LNCaP clone FGC (cell line): ENCODE measurements at regions not wholly inside any gene's neighbourhood (a gene's known extent, or its start where the extent isn't known, plus 50 kb on each side); places are given as distances from the start of the nearest gene placed in this dataset.

Source experiments
- DNase-seq: peaks from one replicate; pipeline ENCODE4 v3.0.0-alpha.2; 2011; ENCODE audit warnings: low read depth
- H3K4me3 ChIP-seq: 2 replicates; pipeline ENCODE4 v1.5.1; 2011; ENCODE audit warnings: mild to moderate bottlenecking, low read depth, low read length, control low read depth
- CTCF ChIP-seq: IDR thresholded peaks from 2 replicates; pipeline ENCODE4 v1.5.1; 2012; ENCODE audit warnings: mild to moderate bottlenecking; ENCODE audit not compliant: control insufficient read depth, insufficient read depth; ENCODE audit errors: extremely low read depth

DNA sequence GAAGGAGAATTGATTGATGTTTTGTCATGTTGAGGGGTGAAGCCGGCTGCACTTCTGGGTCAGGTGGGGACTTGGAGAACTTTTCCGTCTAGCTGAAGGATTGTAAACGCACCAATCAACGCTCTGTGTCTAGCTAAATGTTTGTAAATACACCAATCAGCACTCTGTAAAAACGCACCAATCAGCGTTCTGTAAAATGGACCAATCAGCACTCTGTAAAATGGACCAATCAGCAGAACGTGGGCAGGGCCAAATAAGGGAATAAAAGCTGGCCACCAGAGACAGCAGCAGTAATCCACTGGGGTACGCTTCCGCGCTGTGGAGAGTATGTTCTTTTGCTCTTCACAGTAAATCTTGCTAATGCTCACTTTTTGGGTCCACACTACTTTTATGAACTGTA is 384.1 kb downstream of the FOXG1 start:
- no peak overlapping the region for H3K4me3 ChIP-seq
- DNase-seq = no peak

DNA sequence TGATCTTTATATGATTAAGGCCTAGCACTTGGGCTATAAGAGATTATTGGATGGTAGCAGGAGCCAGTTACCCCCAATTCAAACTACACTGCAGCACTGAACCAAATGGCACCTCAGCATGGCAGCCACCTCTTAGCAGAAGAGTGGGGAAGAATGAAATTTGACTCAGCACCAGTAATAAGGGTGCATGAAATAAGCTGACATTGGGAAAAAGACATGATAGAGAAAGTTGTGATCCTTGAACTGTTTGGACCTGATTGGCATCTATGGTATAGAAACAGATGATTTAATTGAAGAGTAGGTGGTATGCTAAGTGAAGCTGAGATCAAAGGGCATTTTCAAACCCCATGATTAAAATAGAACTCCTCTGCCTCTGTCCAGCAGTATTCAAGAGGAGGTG is 389.5 kb downstream of the FOXG1 start:
- H3K4me3 ChIP-seq = no peak overlapping the region
- DNase-seq = no peak
- TF ChIP-seq CTCF = no peak

More for the DNA sequence above, 384.1 kb downstream of the FOXG1 start:
- no peak for TF ChIP-seq CTCF

DNA sequence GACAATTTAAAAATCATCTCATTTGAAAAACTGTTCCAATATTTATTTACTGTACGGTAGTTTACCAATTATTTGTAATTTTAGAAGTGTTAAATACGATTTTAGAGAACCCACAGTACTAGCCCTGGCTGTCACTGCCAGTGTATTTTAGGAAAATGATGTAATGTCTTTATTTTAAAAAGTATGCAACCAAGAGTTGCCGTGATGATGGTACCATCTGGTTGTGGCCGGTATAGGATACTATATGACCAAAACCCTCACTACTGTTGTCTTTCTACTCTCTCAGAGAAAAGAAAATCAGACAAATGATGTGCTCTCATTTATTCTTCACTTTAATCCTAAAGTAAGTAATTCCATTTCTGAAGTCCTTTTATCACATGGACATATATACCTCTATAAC is 395.0 kb downstream of the FOXG1 start:
- no peak for DNase-seq
- no peak overlapping the region for H3K4me3 ChIP-seq
- no peak for TF ChIP-seq CTCF

GRCh38 chr14:29163109-29163508 is 396.5 kb downstream of the FOXG1 start:
- no peak overlapping the region for H3K4me3 ChIP-seq
- no peak for TF ChIP-seq CTCF
- DNase-seq = no peak

- no peak overlapping the region for H3K4me3 ChIP-seq
- TF ChIP-seq CTCF = no peak
- DNase-seq = no peak
Measured at GRCh38 chr14:29165431-29165830, 398.8 kb downstream of the FOXG1 start.

- no peak for DNase-seq
- TF ChIP-seq CTCF = no peak
Measured at GRCh38 chr14:29166507-29166906, 399.9 kb downstream of the FOXG1 start.

GRCh38 chr14:29168149-29168548 is 401.6 kb downstream of the FOXG1 start:
- no peak overlapping the region for H3K4me3 ChIP-seq
- DNase-seq = no peak
- no peak for TF ChIP-seq CTCF

More at GRCh38 chr14:29166507-29166906, 399.9 kb downstream of the FOXG1 start:
- H3K4me3 ChIP-seq = no peak overlapping the region
